CD4-positive, alpha-beta T cell (primary cell): ENCODE measurements at regions not wholly inside any gene's neighbourhood (a gene's known extent, or its start where the extent isn't known, plus 50 kb on each side); places are given as distances from the start of the nearest gene placed in this dataset.

Experiments
- ATAC-seq: fragments of 200-7000 bp; cut with Tn5 transposase; one replicate; pipeline ENCODE4 v1.10.0; 2022; ENCODE audit warnings: mild to moderate bottlenecking; ENCODE audit not compliant: poor library complexity
- CTCF ChIA-PET: fragments of 350-600 bp; sonication (Branson Sonifier 250); formaldehyde crosslinking; loops from one replicate; lab custom pipeline; 2021; ENCODE audit warnings: antibody characterized with exemption, inconsistent platforms; lab: Charles Lee
- POLR2A ChIA-PET: fragments of 350-600 bp; sonication (Branson Sonifier 250); formaldehyde crosslinking; loops from one replicate; lab custom pipeline; 2021; ENCODE audit warnings: antibody characterized with exemption, inconsistent platforms; lab: Charles Lee
- DNase-seq, 14 experiments: peaks; one replicate each; pipeline ENCODE4 v3.0.0-alpha.2; 2013 to 2020; ENCODE audit warnings: mixed read lengths in 2 of 14
- H3K27ac ChIP-seq, 2 donors: one replicate each; pipeline versions ENCODE4 v1.5.1 to v1.7.0; 2013; ENCODE audit warnings: low read length in 2 of 2, low read depth in 1 of 2, mild to moderate bottlenecking in 1 of 2
- H3K27me3 ChIP-seq, 2 experiments: 1 replicate in 1 of 2; 2 replicates in 1 of 2; pipeline versions ENCODE4 v1.6.1 to v1.7.0; 2013; ENCODE audit warnings: low read length in 2 of 2, control low read depth in 1 of 2, mild to moderate bottlenecking in 1 of 2, moderate library complexity in 1 of 2; ENCODE audit not compliant: insufficient read depth in 2 of 2, control insufficient read depth in 1 of 2
- H3K36me3 ChIP-seq: one replicate; pipeline ENCODE4 v1.6.1; 2013; ENCODE audit warnings: low read length, control low read depth; ENCODE audit not compliant: insufficient read depth
- H3K4me1 ChIP-seq: one replicate; pipeline ENCODE4 v1.6.1; 2013; ENCODE audit warnings: low read length, control low read depth; ENCODE audit not compliant: insufficient read depth
- H3K4me3 ChIP-seq: one replicate; pipeline ENCODE4 v1.5.1; 2013; ENCODE audit warnings: mild to moderate bottlenecking, low read length, moderate library complexity
- H3K9me3 ChIP-seq, 2 experiments: 1 replicate in 1 of 2; 2 replicates in 1 of 2; pipeline versions ENCODE4 v1.6.1 to v1.7.0; 2013; ENCODE audit warnings: low read length in 2 of 2, mild to moderate bottlenecking in 2 of 2, control low read depth in 1 of 2, moderate library complexity in 1 of 2; ENCODE audit not compliant: control insufficient read depth in 1 of 2, insufficient read depth in 1 of 2
- H3K27ac Mint-ChIP-seq: one replicate; pipeline ENCODE4 v1.8.0; 2020; ENCODE audit warnings: mixed read lengths
- H3K27me3 Mint-ChIP-seq: one replicate; pipeline ENCODE4 v1.8.0; 2021; ENCODE audit warnings: mixed read lengths
- H3K36me3 Mint-ChIP-seq: one replicate; pipeline ENCODE4 v1.8.0; 2021; ENCODE audit warnings: low read depth, mixed read lengths
- H3K4me1 Mint-ChIP-seq: one replicate; pipeline ENCODE4 v1.8.0; 2021; ENCODE audit warnings: low read depth, mixed read lengths
- H3K4me3 Mint-ChIP-seq: one replicate; pipeline ENCODE4 v1.8.0; 2020; ENCODE audit warnings: mild to moderate bottlenecking, mixed read lengths
- H3K9me3 Mint-ChIP-seq: one replicate; pipeline ENCODE4 v1.8.0; 2020; ENCODE audit warnings: mixed read lengths
- intact Hi-C, 2 experiments: fragments of 100-400 bp; cut with DNase I in 1 of 2; cut with micrococcal nuclease in 1 of 2; formaldehyde crosslinking; loops; one replicate each; pipeline versions ENCODE4 v1.15.1 to v1.9.0; 2023 to 2025; cut with DNase I, micrococcal nuclease
- TF ChIP-seq, protein P1 (sequence below): fragments of 200-600 bp; IDR thresholded peaks from one replicate; pipeline ENCODE4 v1.8.0; 2022; ENCODE audit warnings: antibody characterized with exemption, mild to moderate bottlenecking

DNA sequence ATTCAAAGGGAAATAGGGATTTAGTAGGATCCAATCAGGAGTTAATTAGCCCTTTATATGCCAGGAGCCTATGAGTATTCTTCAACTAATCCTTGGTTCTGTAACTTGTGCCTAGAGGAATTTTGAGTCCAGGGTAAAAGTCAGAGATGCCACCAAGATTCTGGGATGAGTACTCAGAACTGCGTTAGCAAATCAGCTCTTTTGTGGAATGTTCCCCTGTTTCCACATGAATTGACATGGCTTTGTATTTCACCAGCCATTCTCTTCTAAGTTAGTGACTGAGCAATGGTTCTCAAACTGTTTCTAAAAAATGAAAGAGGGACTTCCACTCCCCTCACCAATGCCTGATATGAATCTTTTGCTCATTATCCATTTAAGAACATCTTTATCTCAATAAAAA is 508.7 kb downstream of the SOX2 start:
- Histone ChIP-seq H3K4me3 (no peak overlapping the region), H3K36me3 (no peaks in the 10 kb centered on the region), H3K27ac (no peak overlapping the region), H3K4me1 (no peaks in the 10 kb centered on the region), H3K27me3 (no peaks in the 10 kb centered on the region), H3K9me3 (no peaks in the 10 kb centered on the region)
- H3K4me3 Mint-ChIP-seq = no peak overlapping the region
- H3K27me3 Mint-ChIP-seq = no peaks in the 10 kb centered on the region
- intact Hi-C loops = no loop called here
- TF ChIP-seq, protein P1, sequence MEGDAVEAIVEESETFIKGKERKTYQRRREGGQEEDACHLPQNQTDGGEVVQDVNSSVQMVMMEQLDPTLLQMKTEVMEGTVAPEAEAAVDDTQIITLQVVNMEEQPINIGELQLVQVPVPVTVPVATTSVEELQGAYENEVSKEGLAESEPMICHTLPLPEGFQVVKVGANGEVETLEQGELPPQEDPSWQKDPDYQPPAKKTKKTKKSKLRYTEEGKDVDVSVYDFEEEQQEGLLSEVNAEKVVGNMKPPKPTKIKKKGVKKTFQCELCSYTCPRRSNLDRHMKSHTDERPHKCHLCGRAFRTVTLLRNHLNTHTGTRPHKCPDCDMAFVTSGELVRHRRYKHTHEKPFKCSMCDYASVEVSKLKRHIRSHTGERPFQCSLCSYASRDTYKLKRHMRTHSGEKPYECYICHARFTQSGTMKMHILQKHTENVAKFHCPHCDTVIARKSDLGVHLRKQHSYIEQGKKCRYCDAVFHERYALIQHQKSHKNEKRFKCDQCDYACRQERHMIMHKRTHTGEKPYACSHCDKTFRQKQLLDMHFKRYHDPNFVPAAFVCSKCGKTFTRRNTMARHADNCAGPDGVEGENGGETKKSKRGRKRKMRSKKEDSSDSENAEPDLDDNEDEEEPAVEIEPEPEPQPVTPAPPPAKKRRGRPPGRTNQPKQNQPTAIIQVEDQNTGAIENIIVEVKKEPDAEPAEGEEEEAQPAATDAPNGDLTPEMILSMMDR = no peak
- ChIA-PET POLR2A (no interaction called here), CTCF (no interaction called here)
- no peaks in the 10 kb centered on the region for H3K4me1 Mint-ChIP-seq
- no peaks in the 10 kb centered on the region for H3K36me3 Mint-ChIP-seq
- H3K27ac Mint-ChIP-seq = no peak overlapping the region
- H3K9me3 Mint-ChIP-seq = no peaks in the 10 kb centered on the region
- DNase-seq (no peak), ATAC-seq (no peak)

DNA sequence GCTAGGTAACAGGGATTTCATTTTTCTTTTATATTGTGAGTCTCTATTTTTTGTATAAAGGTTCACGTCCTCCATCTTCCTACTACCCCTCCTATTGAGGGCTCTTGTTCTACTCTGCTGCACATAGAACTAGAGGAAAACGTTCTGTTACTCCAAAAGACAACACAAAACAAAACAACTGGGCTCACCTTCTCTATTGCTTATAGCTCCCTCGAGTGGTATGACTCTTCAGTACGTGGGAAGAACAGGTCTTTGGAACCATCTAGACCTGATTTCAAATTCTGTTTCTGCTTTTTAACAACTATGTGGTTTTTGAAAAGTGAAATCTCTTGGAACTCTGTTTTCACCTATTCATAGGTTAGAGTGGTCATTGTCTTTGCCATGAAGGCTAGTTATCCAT is 515.3 kb downstream of the SOX2 start:
- TF ChIP-seq, protein P1 = no peak
- Mint-ChIP-seq H3K4me3 (no peak overlapping the region), H3K27me3 (no peaks in the 10 kb centered on the region), H3K4me1 (no peaks in the 10 kb centered on the region), H3K36me3 (no peaks in the 10 kb centered on the region), H3K27ac (no peak overlapping the region), H3K9me3 (no peaks in the 10 kb centered on the region)
- Histone ChIP-seq H3K4me1 (no peaks in the 10 kb centered on the region), H3K4me3 (no peak overlapping the region), H3K27me3 (no peaks in the 10 kb centered on the region), H3K27ac (no peak overlapping the region), H3K36me3 (no peaks in the 10 kb centered on the region), H3K9me3 (no peaks in the 10 kb centered on the region)
- DNase-seq (no peak), ATAC-seq (no peak)
- intact Hi-C loops = no loop called here
- CTCF ChIA-PET = no interaction called here
- POLR2A ChIA-PET = no interaction called here

DNA sequence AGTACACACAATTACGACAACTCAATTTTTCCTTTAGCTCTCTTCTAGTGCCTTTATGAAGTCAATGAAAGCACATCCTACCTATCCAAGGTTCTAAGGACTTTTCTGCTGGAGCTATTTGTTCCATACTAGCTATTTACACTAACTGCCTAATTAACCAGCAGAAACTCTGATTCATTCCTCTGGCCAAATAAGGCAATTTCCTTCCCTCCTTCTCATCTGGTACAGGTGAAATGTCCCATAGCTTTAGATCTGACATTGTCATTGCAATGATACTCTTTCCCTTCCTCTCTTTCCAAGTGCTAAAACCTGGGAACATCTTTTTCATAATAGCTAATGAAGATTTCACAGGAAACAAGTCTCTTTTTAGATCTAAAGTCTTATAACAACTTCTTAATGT is 521.7 kb downstream of the SOX2 start:
- H3K27me3 Mint-ChIP-seq = no peaks in the 10 kb centered on the region
- intact Hi-C loops = no loop called here
- H3K27me3 ChIP-seq = no peaks in the 10 kb centered on the region
- POLR2A ChIA-PET = no interaction called here
- no peaks in the 10 kb centered on the region for H3K9me3 Mint-ChIP-seq
- ATAC-seq (no peak), DNase-seq (no peak)
- H3K36me3 Mint-ChIP-seq = no peaks in the 10 kb centered on the region
- H3K27ac ChIP-seq = no peak overlapping the region
- no peak overlapping the region for H3K27ac Mint-ChIP-seq
- no peaks in the 10 kb centered on the region for H3K9me3 ChIP-seq
- CTCF ChIA-PET = no interaction called here
- TF ChIP-seq, protein P1 = no peak
- H3K4me3 ChIP-seq = no peak overlapping the region
- H3K36me3 ChIP-seq = no peaks in the 10 kb centered on the region
- H3K4me3 Mint-ChIP-seq = no peak overlapping the region
- H3K4me1 ChIP-seq = no peaks in the 10 kb centered on the region
- no peaks in the 10 kb centered on the region for H3K4me1 Mint-ChIP-seq
